Fibroblast of lung (primary cell): ENCODE measurements at regions not wholly inside any gene's neighbourhood (a gene's known extent, or its start where the extent isn't known, plus 50 kb on each side); places are given as distances from the start of the nearest gene placed in this dataset.

ENCODE experiments used
- CTCF ChIP-seq, 2 donors: IDR thresholded peaks in 1 of 2; conservative IDR thresholded peaks in 1 of 2; 1 replicate in 1 of 2; 2 replicates in 1 of 2; pipeline ENCODE4 v1.5.1; 2011 to 2012; ENCODE audit warnings: low read length in 2 of 2, control low read depth in 1 of 2, inconsistent platforms in 1 of 2, low read depth in 1 of 2, mild to moderate bottlenecking in 1 of 2
- EZH2 ChIP-seq: IDR thresholded peaks from 2 replicates; pipeline ENCODE4 v1.5.1; 2012; ENCODE audit warnings: low read length, control low read depth, mild to moderate bottlenecking; ENCODE audit errors: missing control alignments

GRCh38 chr21:15139898-15140297 is 75.1 kb upstream of the NRIP1 start:
- no peak for TF ChIP-seq CTCF (conservative IDR thresholded peaks at IDR 0.05 in 1 of 2, IDR thresholded peaks at IDR 0.05 in 1 of 2; ENCODE audit: low read depth in 1 of 2, low read length in 2 of 2)
- no peak for TF ChIP-seq EZH2
